GM12892 (cell line): ENCODE measurements at regions not wholly inside any gene's neighbourhood (a gene's known extent, or its start where the extent isn't known, plus 50 kb on each side); places are given as distances from the start of the nearest gene placed in this dataset.
"Not testable (repeated sequence)": the region's sequence is repeated elsewhere in the genome, so short reads cannot be mapped to it uniquely, and the experiment has no call there.

ENCODE experiments used
- POLR2A ChIP-seq: IDR thresholded peaks from 2 replicates; pipeline ENCODE4 v1.6.1; 2011; ENCODE audit warnings: low read depth, low read length, control low read depth
- TAF1 ChIP-seq: IDR thresholded peaks from 2 replicates; pipeline ENCODE4 v1.6.1; 2011; ENCODE audit warnings: low read depth, mild to moderate bottlenecking, control low read depth, low read length, borderline replicate concordance

DNA sequence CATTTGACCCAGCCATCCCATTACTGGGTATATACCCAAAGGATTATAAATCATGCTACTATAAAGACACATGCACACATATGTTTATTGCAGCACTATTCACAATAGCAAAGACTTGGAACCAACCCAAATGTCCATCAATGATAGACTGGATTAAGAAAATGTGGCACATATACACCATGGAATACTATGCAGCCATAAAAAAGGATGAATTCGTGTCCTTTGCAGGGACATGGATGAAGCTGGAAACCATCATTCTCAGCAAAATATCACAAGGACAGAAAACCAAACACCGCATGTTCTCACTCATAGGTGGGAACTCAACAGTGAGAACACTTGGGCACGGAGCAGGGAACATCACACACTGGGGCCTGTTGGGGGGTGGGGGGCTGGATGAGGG lies 290.0 kb upstream of the HNRNPA3 start:
- not testable (repeated sequence) for TF ChIP-seq POLR2A, TAF1
